GM23338 (cell line): ENCODE measurements at regions not wholly inside any gene's neighbourhood (a gene's known extent, or its start where the extent isn't known, plus 50 kb on each side); places are given as distances from the start of the nearest gene placed in this dataset.

ENCODE experiments used
- ATAC-seq: fragments of 200-7000 bp; cut with Tn5 transposase; 3 replicates; pipeline ENCODE4 v1.9.1; 2020
- DNase-seq: peaks from one replicate; pipeline ENCODE4 v3.0.0-alpha.2; 2015; ENCODE audit warnings: low spot score
- H2AFZ ChIP-seq: fragments of 200-600 bp; sonication (generic); 2 replicates; pipeline ENCODE4 v1.8.0; 2016; ENCODE audit warnings: antibody characterized with exemption, mild to moderate bottlenecking, moderate library complexity
- H3F3A ChIP-seq: fragments of 200-600 bp; sonication (generic); replicated peaks from 2 replicates; pipeline ENCODE4 v1.8.0; 2017; ENCODE audit warnings: antibody characterized with exemption, mixed run types, low read depth
- H3K27ac ChIP-seq: fragments of 200-600 bp; sonication (generic); 2 replicates; pipeline ENCODE4 v1.6.1; 2016; ENCODE audit warnings: low read depth
- H3K27me3 ChIP-seq: fragments of 200-600 bp; sonication (generic); 2 replicates; pipeline ENCODE4 v1.8.0; 2016; ENCODE audit warnings: mild to moderate bottlenecking, mixed run types, moderate library complexity; ENCODE audit not compliant: insufficient read depth
- H3K36me3 ChIP-seq: fragments of 200-600 bp; sonication (generic); 2 replicates; pipeline ENCODE4 v1.8.0; 2016; ENCODE audit warnings: mild to moderate bottlenecking; ENCODE audit not compliant: insufficient read depth
- H3K4me1 ChIP-seq: fragments of 200-600 bp; sonication (generic); 2 replicates; pipeline ENCODE4 v1.8.0; 2016; ENCODE audit warnings: mild to moderate bottlenecking, moderate library complexity; ENCODE audit not compliant: insufficient read depth
- H3K4me2 ChIP-seq: fragments of 200-600 bp; sonication (generic); 2 replicates; pipeline ENCODE4 v1.7.1; 2017; ENCODE audit warnings: mixed run types
- H3K4me3 ChIP-seq: fragments of 200-600 bp; sonication (generic); 2 replicates; pipeline ENCODE4 v1.6.1; 2016; ENCODE audit warnings: mixed run types
- H3K79me2 ChIP-seq: fragments of 200-600 bp; sonication (generic); replicated peaks from 2 replicates; pipeline ENCODE4 v1.8.0; 2017; ENCODE audit warnings: mild to moderate bottlenecking; ENCODE audit not compliant: insufficient read depth
- H3K9me2 ChIP-seq: fragments of 200-600 bp; sonication (generic); 2 replicates; pipeline ENCODE4 v1.8.0; 2017; ENCODE audit not compliant: insufficient read depth
- H4K20me1 ChIP-seq: fragments of 200-600 bp; sonication (generic); replicated peaks from 2 replicates; pipeline ENCODE4 v1.8.0; 2017; ENCODE audit warnings: mild to moderate bottlenecking; ENCODE audit not compliant: insufficient read depth
- H3K27ac Mint-ChIP-seq: 2 replicates; pipeline ENCODE4 v1.8.0; 2020; ENCODE audit warnings: inconsistent platforms, mild to moderate bottlenecking, moderate library complexity, mixed read lengths
- H3K27me3 Mint-ChIP-seq: 3 replicates; pipeline ENCODE4 v1.8.0; 2022; ENCODE audit warnings: low read depth, mild to moderate bottlenecking, moderate library complexity, mixed read lengths, inconsistent platforms; ENCODE audit not compliant: insufficient read depth, poor library complexity
- H3K36me3 Mint-ChIP-seq: 3 replicates; pipeline ENCODE4 v1.8.0; 2021; ENCODE audit warnings: low read depth, mild to moderate bottlenecking, inconsistent platforms, moderate library complexity, mixed read lengths
- H3K4me1 Mint-ChIP-seq: 3 replicates; pipeline ENCODE4 v1.8.0; 2020; ENCODE audit warnings: mild to moderate bottlenecking, inconsistent platforms, mixed read lengths
- H3K4me3 Mint-ChIP-seq: 3 replicates; pipeline ENCODE4 v1.8.0; 2021; ENCODE audit warnings: moderate library complexity, mild to moderate bottlenecking, inconsistent platforms, mixed read lengths
- H3K9me3 Mint-ChIP-seq: 3 replicates; pipeline ENCODE4 v1.8.0; 2020; ENCODE audit warnings: moderate library complexity, mild to moderate bottlenecking, inconsistent platforms, mixed read lengths
- CREB1 ChIP-seq: fragments of 250-450 bp; sonication (Bioruptor Pico); IDR thresholded peaks from 2 replicates; pipeline ENCODE4 v1.5.0; 2020; ENCODE audit warnings: low read depth, mild to moderate bottlenecking, moderate library complexity
- CTCF ChIP-seq, 2 experiments: fragments of 200-600 bp in 1 of 2; sonication (generic) in 1 of 2; conservative IDR thresholded peaks; 2 replicates each; pipeline versions ENCODE4 v1.5.1 to v1.6.1; 2016 to 2017; ENCODE audit warnings: antibody characterized with exemption in 2 of 2, low read depth in 2 of 2, mild to moderate bottlenecking in 2 of 2, moderate library complexity in 1 of 2
- ETS1 ChIP-seq: IDR thresholded peaks from 2 replicates; pipeline ENCODE4 v1.6.1; 2016; ENCODE audit warnings: antibody characterized with exemption
- EZH2 ChIP-seq: fragments of 200-600 bp; sonication (generic); IDR thresholded peaks from one replicate; pipeline ENCODE4 v1.8.0; 2017; ENCODE audit warnings: antibody characterized with exemption, mild to moderate bottlenecking, low read depth; ENCODE audit not compliant: unreplicated experiment
- EZH2phosphoT487 ChIP-seq: fragments of 200-600 bp; sonication (generic); IDR thresholded peaks from one replicate; pipeline ENCODE4 v1.8.1; 2018; ENCODE audit warnings: antibody characterized with exemption; ENCODE audit not compliant: unreplicated experiment
- JUNB ChIP-seq: IDR thresholded peaks from one replicate; pipeline ENCODE4 v1.6.1; 2016; ENCODE audit warnings: antibody characterized with exemption; ENCODE audit not compliant: unreplicated experiment
- NANOG ChIP-seq: IDR thresholded peaks from 2 replicates; pipeline ENCODE4 v1.6.1; 2016; ENCODE audit warnings: antibody characterized with exemption, borderline replicate concordance
- POLR2AphosphoS5 ChIP-seq: IDR thresholded peaks from 2 replicates; pipeline ENCODE4 v1.6.1; 2016; ENCODE audit warnings: antibody characterized with exemption, low read depth
- REST ChIP-seq: IDR thresholded peaks from one replicate; pipeline ENCODE4 v1.6.1; 2018; ENCODE audit warnings: antibody characterized with exemption; ENCODE audit not compliant: unreplicated experiment
- ZNF114 ChIP-seq: fragments of 250-450 bp; sonication (Bioruptor Pico); IDR thresholded peaks from 2 replicates; pipeline ENCODE4 v1.5.0; 2020; ENCODE audit warnings: mild to moderate bottlenecking, moderate library complexity
- ZNF331 ChIP-seq: fragments of 250-450 bp; sonication (Bioruptor Pico); IDR thresholded peaks from 2 replicates; pipeline ENCODE4 v1.5.0; 2020; ENCODE audit warnings: low read depth, mild to moderate bottlenecking, moderate library complexity

- TF ChIP-seq CTCF (conservative IDR thresholded peaks at IDR 0.05; ENCODE audit: low read depth in 2 of 2) (no peak), ZNF114 (CRISPR knock-in tag) (no peak), ETS1 (no peak), EZH2 (no peak), NANOG (no peak), POLR2AphosphoS5 (no peak), JUNB (no peak)
Measured at GRCh38 chr2:105490204-105490603, 91.4 kb upstream of the FHL2 start (continued).

GRCh38 chr2:105489168-105489878, 90.5 kb upstream of the FHL2 start:
- no peaks in the 10 kb centered on the region for H3K79me2 ChIP-seq
- Mint-ChIP-seq H3K27ac (no peak overlapping the region), H3K9me3 (0 out of 3 replicates have a peak, but pooled peaks cover 3% of the 10 kb centered on the region), H3K4me3 (no peak overlapping the region), H3K27me3 (peaks cover 9% of the 10 kb centered on the region), H3K36me3 (no peaks in the 10 kb centered on the region), H3K4me1 (no peaks in the 10 kb centered on the region)
- H3K27me3 ChIP-seq = no peaks in the 10 kb centered on the region
- no peaks in the 10 kb centered on the region for H3K9me2 ChIP-seq
- no peak overlapping the region for H2AFZ ChIP-seq
- no peaks in the 10 kb centered on the region for H3F3A ChIP-seq
- no peaks in the 10 kb centered on the region for H3K36me3 ChIP-seq
- no peak overlapping the region for H3K27ac ChIP-seq
- DNase-seq = no peak
- no peak for ATAC-seq
- no peak overlapping the region for H3K4me3 ChIP-seq
- no peaks in the 10 kb centered on the region for H3K4me1 ChIP-seq
- H3K4me2 ChIP-seq = no peak overlapping the region
- H4K20me1 ChIP-seq = no peaks in the 10 kb centered on the region
- TF ChIP-seq ZNF114 (CRISPR knock-in tag) (no peak), ZNF331 (CRISPR knock-in tag) (no peak), REST (no peak), CREB1 (CRISPR knock-in tag) (no peak), NANOG (no peak), EZH2phosphoT487 (no peak), CTCF (conservative IDR thresholded peaks at IDR 0.05; ENCODE audit: low read depth in 2 of 2) (no peak), ETS1 (no peak)
